Retinal pigment epithelial cell (primary cell): ENCODE measurements at regions not wholly inside any gene's neighbourhood (a gene's known extent, or its start where the extent isn't known, plus 50 kb on each side); places are given as distances from the start of the nearest gene placed in this dataset.

Experiments
- DNase-seq: peaks from one replicate; pipeline ENCODE4 v3.0.0-alpha.2; 2010; ENCODE audit warnings: low read depth
- H3K4me3 ChIP-seq: 2 replicates; pipeline ENCODE4 v1.5.1; 2011; ENCODE audit warnings: mild to moderate bottlenecking, low read length, control low read depth, moderate library complexity
- TF ChIP-seq, protein P1 (sequence below): conservative IDR thresholded peaks from 2 replicates; pipeline ENCODE4 v1.5.1; 2011; ENCODE audit warnings: low read depth, low read length, control low read depth, inconsistent platforms

DNA sequence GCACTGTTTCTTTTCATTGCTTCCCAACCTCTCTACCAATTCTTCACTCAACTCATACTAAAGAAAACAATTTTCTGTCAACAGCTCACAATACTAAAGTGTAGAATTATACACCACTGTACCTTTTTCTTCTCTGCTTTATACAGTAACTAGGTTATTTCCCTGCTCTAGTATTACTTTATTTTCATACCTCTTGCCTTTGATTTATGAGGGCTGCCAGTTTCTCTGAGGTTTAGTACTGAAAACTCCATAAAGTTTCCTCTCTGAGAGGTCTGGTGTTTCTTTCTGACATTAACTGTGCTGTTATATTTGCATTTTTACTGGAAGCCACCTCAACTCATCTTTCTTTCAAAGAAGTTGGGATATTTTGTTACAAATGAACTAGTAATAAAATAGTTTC, 63.0 kb upstream of the GRIP1 start:
- no peak for DNase-seq
- H3K4me3 ChIP-seq: no peak overlapping the region
- TF ChIP-seq, protein P1, sequence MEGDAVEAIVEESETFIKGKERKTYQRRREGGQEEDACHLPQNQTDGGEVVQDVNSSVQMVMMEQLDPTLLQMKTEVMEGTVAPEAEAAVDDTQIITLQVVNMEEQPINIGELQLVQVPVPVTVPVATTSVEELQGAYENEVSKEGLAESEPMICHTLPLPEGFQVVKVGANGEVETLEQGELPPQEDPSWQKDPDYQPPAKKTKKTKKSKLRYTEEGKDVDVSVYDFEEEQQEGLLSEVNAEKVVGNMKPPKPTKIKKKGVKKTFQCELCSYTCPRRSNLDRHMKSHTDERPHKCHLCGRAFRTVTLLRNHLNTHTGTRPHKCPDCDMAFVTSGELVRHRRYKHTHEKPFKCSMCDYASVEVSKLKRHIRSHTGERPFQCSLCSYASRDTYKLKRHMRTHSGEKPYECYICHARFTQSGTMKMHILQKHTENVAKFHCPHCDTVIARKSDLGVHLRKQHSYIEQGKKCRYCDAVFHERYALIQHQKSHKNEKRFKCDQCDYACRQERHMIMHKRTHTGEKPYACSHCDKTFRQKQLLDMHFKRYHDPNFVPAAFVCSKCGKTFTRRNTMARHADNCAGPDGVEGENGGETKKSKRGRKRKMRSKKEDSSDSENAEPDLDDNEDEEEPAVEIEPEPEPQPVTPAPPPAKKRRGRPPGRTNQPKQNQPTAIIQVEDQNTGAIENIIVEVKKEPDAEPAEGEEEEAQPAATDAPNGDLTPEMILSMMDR: no peak

DNA sequence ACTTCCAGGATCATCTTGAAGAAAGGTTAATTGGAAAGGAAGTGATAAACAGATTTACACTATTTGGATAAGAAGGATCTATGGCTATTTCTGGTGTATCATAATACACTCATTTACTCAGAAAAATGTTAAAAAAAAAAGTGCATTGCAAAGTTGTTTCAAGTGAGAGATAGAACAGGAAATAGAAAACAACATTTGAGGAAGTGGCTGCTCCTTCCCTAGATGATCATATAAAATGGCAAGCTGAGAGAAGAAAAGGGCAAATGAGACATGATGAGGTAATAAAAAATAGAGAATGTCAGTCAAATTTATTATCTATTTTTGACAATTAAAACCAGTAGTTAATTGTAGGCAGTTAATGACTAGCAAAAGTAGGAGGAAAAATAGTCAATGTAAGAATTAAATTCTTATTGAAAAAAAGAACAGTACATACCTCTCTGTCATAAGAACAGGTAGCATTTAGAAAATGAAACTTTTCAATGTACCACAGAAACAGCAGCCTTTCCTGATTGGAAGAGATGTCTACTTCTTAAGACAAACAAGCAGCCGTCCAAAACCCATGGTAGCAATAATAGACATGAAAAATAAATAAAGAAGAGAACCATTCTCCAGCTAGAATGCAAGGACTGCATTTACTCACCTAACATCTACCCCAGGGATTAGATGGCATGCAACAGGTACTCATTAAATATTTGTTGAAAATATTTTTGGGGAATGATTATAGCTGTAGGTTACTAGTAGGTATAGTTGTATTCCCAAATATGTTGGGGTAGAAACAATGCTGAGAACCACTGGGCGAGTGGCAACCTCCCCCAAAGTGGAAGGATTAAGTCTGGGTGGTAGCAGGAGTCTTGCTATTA, 63.9 kb upstream of the GRIP1 start:
- DNase-seq: no peak
- TF ChIP-seq, protein P1: no peak
- no peak overlapping the region for H3K4me3 ChIP-seq

DNA sequence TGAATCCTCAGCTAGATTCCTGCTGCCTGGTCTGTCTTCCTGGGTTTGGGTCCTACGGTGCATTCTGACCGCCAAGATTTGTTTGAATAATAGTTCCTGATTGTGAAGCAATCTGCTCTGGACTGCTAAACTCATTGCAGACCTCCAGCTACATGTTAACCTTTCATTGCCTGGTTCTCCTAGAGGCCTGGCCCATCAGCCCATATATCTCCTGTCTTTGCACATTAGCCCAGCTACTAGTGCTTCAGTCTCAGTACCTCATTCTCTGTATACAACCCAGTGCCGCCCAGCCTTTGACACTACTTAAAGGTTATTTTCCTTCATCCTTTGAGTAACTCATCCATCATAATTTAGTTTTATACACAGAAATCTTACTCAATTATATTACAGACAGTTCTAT, 65.6 kb upstream of the GRIP1 start:
- DNase-seq: no peak
- TF ChIP-seq, protein P1: no peak
- H3K4me3 ChIP-seq: no peak overlapping the region

DNA sequence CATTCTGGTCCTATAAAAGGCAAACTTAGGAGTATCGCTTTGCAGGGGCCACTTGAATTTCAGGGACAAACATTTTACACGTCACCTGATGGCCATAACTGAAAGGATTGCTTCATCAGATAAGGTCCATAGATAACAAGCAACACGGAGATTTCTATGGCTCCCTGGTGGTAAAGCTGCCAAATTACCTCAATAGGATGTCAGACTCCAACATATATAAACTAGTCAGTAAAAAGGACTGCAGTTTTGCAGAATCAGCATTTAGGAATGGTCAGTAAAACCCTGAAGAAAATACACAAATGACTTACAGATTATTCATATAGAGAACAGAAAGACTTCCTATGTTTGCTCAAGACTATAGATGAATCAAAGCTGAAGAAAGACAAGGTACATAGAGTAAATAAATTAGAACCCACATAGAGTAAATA, 66.1 kb upstream of the GRIP1 start:
- DNase-seq: no peak
- TF ChIP-seq, protein P1: no peak
- H3K4me3 ChIP-seq: no peak overlapping the region

DNA sequence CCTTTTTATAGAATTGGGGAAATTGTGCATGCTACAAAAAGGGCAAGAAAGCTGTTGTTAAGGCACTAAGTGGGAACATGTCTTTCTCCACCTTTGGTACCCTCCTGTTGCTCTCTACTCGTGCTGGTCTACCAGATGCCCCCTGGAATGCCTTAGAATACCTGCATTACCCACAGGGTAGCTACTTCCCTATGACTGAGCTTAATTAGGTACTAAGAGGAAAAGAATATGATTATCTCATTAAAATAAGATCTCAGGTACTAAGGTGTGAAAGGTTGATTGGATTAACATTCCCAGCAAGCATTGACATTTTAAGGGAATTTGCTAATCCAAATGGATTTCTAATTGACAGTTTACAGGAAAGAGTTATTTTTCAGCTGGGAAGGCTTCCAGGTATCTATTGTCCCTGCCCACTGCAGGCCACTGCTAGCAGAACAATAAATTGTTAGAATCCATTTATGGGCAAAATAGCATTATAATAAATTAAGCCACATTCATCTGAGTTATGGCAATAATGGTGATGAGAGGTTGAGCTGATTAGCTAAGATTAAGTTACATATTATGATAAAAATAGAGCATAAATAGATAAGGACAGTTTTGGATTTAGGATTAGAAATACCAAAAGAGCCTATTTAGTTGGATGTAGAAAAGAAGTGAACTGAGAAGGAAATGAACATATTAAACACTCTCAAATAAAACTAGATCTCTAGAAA, 67.8 kb upstream of the GRIP1 start:
- DNase-seq: no peak
- H3K4me3 ChIP-seq: no peak overlapping the region
- TF ChIP-seq, protein P1: no peak

DNA sequence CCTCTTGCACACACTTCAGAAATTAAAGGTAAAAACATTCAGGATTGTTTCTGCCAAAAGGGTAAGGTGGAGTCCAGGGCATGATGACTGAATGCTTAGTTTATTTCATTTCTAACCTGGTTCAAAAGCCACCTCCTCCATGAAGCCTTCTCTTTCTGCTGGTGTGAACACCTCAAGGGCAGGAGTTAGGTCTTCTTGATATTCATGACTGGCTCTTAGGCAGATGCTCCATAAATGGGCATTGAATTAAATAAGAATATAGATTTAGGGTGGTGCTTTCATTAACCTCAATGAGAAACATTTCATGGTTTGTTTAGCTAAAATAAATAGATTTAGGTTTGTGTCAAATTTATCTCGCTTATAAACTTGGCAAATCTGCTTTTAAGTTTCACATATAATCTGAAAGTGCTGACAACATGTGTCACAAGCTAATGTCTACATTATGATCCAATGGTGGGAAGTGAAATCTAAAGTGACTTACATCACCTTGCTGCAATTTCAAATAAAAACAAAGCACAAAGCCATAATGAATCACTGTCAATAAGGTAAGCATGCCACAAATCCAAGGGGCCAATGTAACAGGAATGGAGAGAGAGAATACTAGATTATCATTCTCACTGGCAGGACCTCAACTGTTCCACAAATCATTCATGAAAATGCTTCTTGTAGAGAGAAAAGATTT, 72.7 kb upstream of the GRIP1 start:
- TF ChIP-seq, protein P1: no peak
- H3K4me3 ChIP-seq: no peak overlapping the region
- no peak for DNase-seq
